ENCODE measurements at regions not wholly inside any gene's neighbourhood (a gene's known extent, or its start where the extent isn't known, plus 50 kb on each side); places are given as distances from the start of the nearest gene placed in this dataset.

- no peak for TF ChIP-seq CTCF (IDR thresholded peaks at IDR 0.05)
- TF ChIP-seq POLR2A (IDR thresholded peaks at IDR 0.05) = no peak
Observed at GRCh38 chr3:140763532-140763931, 85.7 kb downstream of the TRIM42 start.
